Naive thymus-derived CD4-positive, alpha-beta T cell (primary cell): ENCODE measurements at regions not wholly inside any gene's neighbourhood (a gene's known extent, or its start where the extent isn't known, plus 50 kb on each side); places are given as distances from the start of the nearest gene placed in this dataset.

ENCODE experiments used
- ATAC-seq: fragments of 150-1000 bp; cut with Tn5 transposase; 2 replicates; pipeline ENCODE4 v1.10.0; 2021; ENCODE audit warnings: mild to moderate bottlenecking, moderate library complexity
- CTCF ChIA-PET: fragments of 350-600 bp; sonication (Branson Sonifier 250); formaldehyde crosslinking; loops from one replicate; lab custom pipeline; 2021; ENCODE audit warnings: antibody characterized with exemption; lab: Charles Lee
- POLR2A ChIA-PET: fragments of 350-600 bp; sonication (Branson Sonifier 250); formaldehyde crosslinking; loops from one replicate; lab custom pipeline; 2021; ENCODE audit warnings: antibody characterized with exemption, inconsistent platforms; lab: Charles Lee
- DNase-seq, 9 donors: peaks; one replicate each; pipeline versions ENCODE4 v3.0.0 to v3.0.0-alpha.2; 2020 to 2022; ENCODE audit warnings: mixed read lengths in 1 of 9
- H3K27ac ChIP-seq: one replicate; pipeline ENCODE4 v1.7.0; 2013; ENCODE audit warnings: mild to moderate bottlenecking, low read depth, low read length, moderate library complexity
- H3K27me3 ChIP-seq, 2 donors: one replicate each; pipeline ENCODE4 v1.7.0; 2013; ENCODE audit warnings: low read length in 2 of 2, mild to moderate bottlenecking in 2 of 2, moderate library complexity in 2 of 2; ENCODE audit not compliant: control insufficient read depth in 2 of 2, insufficient read depth in 2 of 2
- H3K36me3 ChIP-seq, 3 experiments: 1 replicate in 2 of 3; 2 replicates in 1 of 3; pipeline ENCODE4 v1.7.0; 2013; ENCODE audit warnings: low read length in 3 of 3, mild to moderate bottlenecking in 3 of 3, moderate library complexity in 1 of 3; ENCODE audit not compliant: insufficient read depth in 3 of 3, control insufficient read depth in 2 of 3
- H3K4me1 ChIP-seq, 2 donors: one replicate each; pipeline ENCODE4 v1.7.0; 2013; ENCODE audit warnings: low read length in 2 of 2, mild to moderate bottlenecking in 2 of 2, moderate library complexity in 1 of 2; ENCODE audit not compliant: control insufficient read depth in 2 of 2, insufficient read depth in 2 of 2
- H3K4me3 ChIP-seq: 2 replicates; pipeline ENCODE4 v1.7.0; 2013; ENCODE audit warnings: mild to moderate bottlenecking, low read length
- H3K9me3 ChIP-seq, 3 experiments: 1 replicate in 2 of 3; 2 replicates in 1 of 3; pipeline ENCODE4 v1.7.0; 2013; ENCODE audit warnings: low read length in 3 of 3; ENCODE audit not compliant: control insufficient read depth in 2 of 3
- H3K27ac Mint-ChIP-seq, 9 donors: one replicate each; pipeline ENCODE4 v1.8.0; 2020 to 2022; ENCODE audit warnings: mixed read lengths in 9 of 9, mild to moderate bottlenecking in 8 of 9, moderate library complexity in 5 of 9, inconsistent platforms in 2 of 9
- H3K27me3 Mint-ChIP-seq, 5 donors: one replicate each; pipeline ENCODE4 v1.8.0; 2021 to 2022; ENCODE audit warnings: mixed read lengths in 5 of 5, mild to moderate bottlenecking in 1 of 5
- H3K36me3 Mint-ChIP-seq, 5 donors: one replicate each; pipeline ENCODE4 v1.8.0; 2020 to 2022; ENCODE audit warnings: mixed read lengths in 5 of 5, mild to moderate bottlenecking in 3 of 5, inconsistent platforms in 1 of 5
- H3K4me1 Mint-ChIP-seq, 7 donors: one replicate each; pipeline ENCODE4 v1.8.0; 2020 to 2022; ENCODE audit warnings: mixed read lengths in 7 of 7, mild to moderate bottlenecking in 3 of 7, inconsistent platforms in 1 of 7
- H3K4me3 Mint-ChIP-seq, 10 donors: one replicate each; pipeline ENCODE4 v1.8.0; 2020 to 2022; ENCODE audit warnings: mild to moderate bottlenecking in 10 of 10, mixed read lengths in 10 of 10, moderate library complexity in 6 of 10, inconsistent platforms in 2 of 10
- H3K9me3 Mint-ChIP-seq, 11 donors: one replicate each; pipeline ENCODE4 v1.8.0; 2020 to 2022; ENCODE audit warnings: mixed read lengths in 11 of 11, mild to moderate bottlenecking in 4 of 11, inconsistent platforms in 1 of 11, moderate library complexity in 1 of 11
- intact Hi-C, 2 donors: fragments of 100-400 bp; cut with micrococcal nuclease; formaldehyde crosslinking; loops; one replicate each; pipeline ENCODE4 v1.15.1; 2023

DNA sequence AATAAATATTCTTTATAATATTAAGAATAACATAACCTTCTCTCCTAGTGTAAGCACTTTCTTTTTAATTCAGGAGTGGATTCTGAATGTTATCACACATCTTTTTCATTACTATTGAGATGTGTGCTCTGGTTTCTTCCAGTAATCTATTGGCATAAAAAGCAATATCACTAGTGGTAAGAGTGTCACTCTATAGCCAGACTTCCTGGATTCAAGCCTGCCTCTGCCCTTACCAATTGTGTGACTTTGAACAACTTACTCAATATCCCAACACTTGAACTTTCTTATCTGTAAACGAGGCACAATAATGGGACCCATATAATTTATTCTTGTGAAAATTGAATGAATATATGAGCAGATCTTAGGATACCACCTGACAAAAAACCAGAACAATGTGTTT lies 71.0 kb downstream of the SEM1 start:
- no peak overlapping the region for H3K27ac Mint-ChIP-seq
- no peaks in the 10 kb centered on the region for H3K36me3 ChIP-seq
- peaks cover 0 to 30% (median 6%) of the 10 kb centered on the region in 5 donors for H3K36me3 Mint-ChIP-seq
- intact Hi-C loops = no loop called here
- no peaks in the 10 kb centered on the region for H3K4me1 ChIP-seq
- H3K27me3 ChIP-seq = no peaks in the 10 kb centered on the region
- H3K27me3 Mint-ChIP-seq = peaks cover 0 to 3% (median 0%) of the 10 kb centered on the region in 5 donors
- no peak overlapping the region for H3K4me3 ChIP-seq
- H3K4me3 Mint-ChIP-seq = no peak overlapping the region
- DNase-seq (no peak), ATAC-seq (no peak)
- H3K9me3 ChIP-seq = no peaks in the 10 kb centered on the region
- H3K4me1 Mint-ChIP-seq = peaks cover 0 to 2% (median 0%) of the 10 kb centered on the region in 7 donors
- peaks cover 0 to 6% (median 0%) of the 10 kb centered on the region in 11 donors for H3K9me3 Mint-ChIP-seq
- H3K27ac ChIP-seq = no peak overlapping the region
- ChIA-PET POLR2A (no interaction called here), CTCF (no interaction called here)

- H3K9me3 Mint-ChIP-seq = peaks cover 0 to 4% (median 0%) of the 10 kb centered on the region in 11 donors
- peaks cover 0 to 26% (median 6%) of the 10 kb centered on the region in 5 donors for H3K36me3 Mint-ChIP-seq
- no peak overlapping the region for H3K27ac Mint-ChIP-seq
- no peaks in the 10 kb centered on the region for H3K4me1 ChIP-seq
- no peak overlapping the region for H3K27ac ChIP-seq
- CTCF ChIA-PET = no interaction called here
- intact Hi-C loops = no loop called here
- peaks cover 0 to 2% (median 0%) of the 10 kb centered on the region in 7 donors for H3K4me1 Mint-ChIP-seq
- no peak overlapping the region for H3K4me3 Mint-ChIP-seq
- H3K36me3 ChIP-seq = no peaks in the 10 kb centered on the region
- POLR2A ChIA-PET = no interaction called here
- H3K4me3 ChIP-seq = no peak overlapping the region
- no peaks in the 10 kb centered on the region for H3K27me3 ChIP-seq
- ATAC-seq = no peak
- no peaks in the 10 kb centered on the region for H3K9me3 ChIP-seq
- H3K27me3 Mint-ChIP-seq = peaks cover 0 to 3% (median 0%) of the 10 kb centered on the region in 5 donors
- no peak for DNase-seq
Observed at GRCh38 chr7:96637522-96637921, 72.1 kb downstream of the SEM1 start.

DNA sequence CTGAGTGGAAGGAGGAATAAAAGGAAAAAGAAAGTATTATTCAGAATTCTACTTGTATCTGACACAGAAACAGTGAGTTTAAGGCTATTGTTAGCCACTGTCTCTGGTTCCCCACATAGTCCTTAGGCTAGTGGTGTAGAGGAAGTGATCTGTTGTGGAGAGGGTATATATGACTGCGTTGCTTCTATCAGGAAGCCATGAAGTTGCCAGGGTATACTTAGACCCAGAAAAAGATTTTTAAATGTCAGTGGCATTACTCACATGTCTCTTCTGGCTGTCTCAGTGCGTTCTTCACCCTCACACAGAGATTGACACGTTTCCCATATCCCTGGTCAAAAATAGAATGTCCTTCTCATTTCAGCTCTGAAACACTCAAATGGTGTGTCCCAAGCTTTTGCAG lies 72.7 kb downstream of the SEM1 start:
- Histone ChIP-seq H3K27me3 (no peaks in the 10 kb centered on the region), H3K36me3 (no peaks in the 10 kb centered on the region), H3K27ac (no peak overlapping the region), H3K4me3 (no peak overlapping the region), H3K4me1 (no peaks in the 10 kb centered on the region), H3K9me3 (no peaks in the 10 kb centered on the region)
- H3K4me3 Mint-ChIP-seq = no peak overlapping the region
- peaks cover 0 to 4% (median 1%) of the 10 kb centered on the region in 11 donors for H3K9me3 Mint-ChIP-seq
- no peak overlapping the region for H3K27ac Mint-ChIP-seq
- ChIA-PET POLR2A (interaction anchor here (0.6 kb wide), 1 partner anchor 1862 kb away, joined by 4 read pairs; no protein-coding TSS in a partner anchor), CTCF (no interaction called here)
- peaks cover 0 to 3% (median 0%) of the 10 kb centered on the region in 5 donors for H3K27me3 Mint-ChIP-seq
- no peak for DNase-seq
- H3K36me3 Mint-ChIP-seq = peaks cover 0 to 26% (median 6%) of the 10 kb centered on the region in 5 donors
- peaks cover 0 to 2% (median 0%) of the 10 kb centered on the region in 7 donors for H3K4me1 Mint-ChIP-seq
- no peak for ATAC-seq
- intact Hi-C loops = no loop called here

DNA sequence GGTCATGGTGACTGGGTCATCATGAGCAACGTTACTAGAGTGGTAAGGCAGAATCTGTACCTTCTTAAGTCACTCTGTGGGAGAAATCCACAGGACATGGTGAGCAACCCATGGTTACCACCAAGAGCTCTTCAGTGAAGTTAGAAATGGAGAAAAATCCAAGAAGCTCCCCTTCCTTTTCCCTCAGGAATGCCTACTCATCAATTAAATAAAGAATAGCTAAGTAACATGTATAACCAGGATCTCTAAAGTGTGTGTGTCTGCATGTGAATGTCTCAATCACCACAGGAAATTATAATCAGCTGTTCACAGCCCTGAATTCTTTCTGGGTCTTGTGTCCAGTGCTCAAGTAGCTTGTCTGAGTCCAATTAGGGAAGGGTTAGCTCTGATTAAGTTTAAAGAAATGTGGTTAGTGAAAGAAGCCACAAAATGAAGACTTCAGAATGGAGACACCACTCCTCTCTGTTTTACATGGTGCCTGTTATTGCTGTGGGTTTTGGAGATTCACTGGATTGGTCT lies 73.2 kb downstream of the SEM1 start:
- H3K36me3 ChIP-seq = no peaks in the 10 kb centered on the region
- Mint-ChIP-seq H3K36me3 (peaks cover 0 to 26% (median 6%) of the 10 kb centered on the region in 5 donors), H3K4me3 (no peak overlapping the region), H3K27ac (no peak overlapping the region), H3K27me3 (peaks cover 0 to 3% (median 0%) of the 10 kb centered on the region in 5 donors), H3K4me1 (peaks cover 0 to 2% (median 0%) of the 10 kb centered on the region in 7 donors), H3K9me3 (peaks cover 0 to 4% (median 2%) of the 10 kb centered on the region in 11 donors)
- H3K9me3 ChIP-seq = no peaks in the 10 kb centered on the region
- intact Hi-C loops = no loop called here
- no peak for DNase-seq
- CTCF ChIA-PET = no interaction called here
- no peaks in the 10 kb centered on the region for H3K27me3 ChIP-seq
- no peak overlapping the region for H3K4me3 ChIP-seq
- H3K4me1 ChIP-seq = no peaks in the 10 kb centered on the region
- no peak overlapping the region for H3K27ac ChIP-seq
- ATAC-seq = no peak
- POLR2A ChIA-PET = interaction anchor here (0.6 kb wide), 1 partner anchor 1863 kb away, joined by 4 read pairs; no protein-coding TSS in a partner anchor

- no peak for ATAC-seq
- Histone ChIP-seq H3K9me3 (no peaks in the 10 kb centered on the region), H3K27ac (no peak overlapping the region), H3K27me3 (no peaks in the 10 kb centered on the region), H3K36me3 (no peaks in the 10 kb centered on the region), H3K4me3 (no peak overlapping the region), H3K4me1 (no peaks in the 10 kb centered on the region)
- H3K36me3 Mint-ChIP-seq = peaks cover 0 to 36% (median 13%) of the 10 kb centered on the region in 5 donors
- no peak overlapping the region for H3K27ac Mint-ChIP-seq
- ChIA-PET POLR2A (no interaction called here), CTCF (no interaction called here)
- H3K27me3 Mint-ChIP-seq = peaks cover 0 to 17% (median 0%) of the 10 kb centered on the region in 5 donors
- H3K4me3 Mint-ChIP-seq = no peak overlapping the region
- no peak for DNase-seq
- peaks cover 0 to 39% (median 13%) of the 10 kb centered on the region in 11 donors for H3K9me3 Mint-ChIP-seq
- intact Hi-C loops = no loop called here
- H3K4me1 Mint-ChIP-seq = no peaks in the 10 kb centered on the region
Observed at GRCh38 chr7:96629884-96630283, 79.8 kb downstream of the SEM1 start.

GRCh38 chr7:96624954-96625353 lies 84.7 kb downstream of the SEM1 start:
- Mint-ChIP-seq H3K36me3 (peaks cover 0 to 39% (median 14%) of the 10 kb centered on the region in 5 donors), H3K4me1 (no peaks in the 10 kb centered on the region), H3K27me3 (peaks cover 0 to 15% (median 0%) of the 10 kb centered on the region in 5 donors), H3K9me3 (peaks cover 0 to 59% (median 21%) of the 10 kb centered on the region in 11 donors), H3K27ac (no peak overlapping the region), H3K4me3 (no peak overlapping the region)
- CTCF ChIA-PET = no interaction called here
- ATAC-seq (no peak), DNase-seq (no peak)
- Histone ChIP-seq H3K36me3 (no peaks in the 10 kb centered on the region), H3K27me3 (no peaks in the 10 kb centered on the region), H3K9me3 (peaks cover 0 to 3% (median 0%) of the 10 kb centered on the region in 3 experiments), H3K4me3 (no peak overlapping the region), H3K4me1 (no peaks in the 10 kb centered on the region), H3K27ac (no peak overlapping the region)
- intact Hi-C loops = no loop called here
- POLR2A ChIA-PET = no interaction called here

DNA sequence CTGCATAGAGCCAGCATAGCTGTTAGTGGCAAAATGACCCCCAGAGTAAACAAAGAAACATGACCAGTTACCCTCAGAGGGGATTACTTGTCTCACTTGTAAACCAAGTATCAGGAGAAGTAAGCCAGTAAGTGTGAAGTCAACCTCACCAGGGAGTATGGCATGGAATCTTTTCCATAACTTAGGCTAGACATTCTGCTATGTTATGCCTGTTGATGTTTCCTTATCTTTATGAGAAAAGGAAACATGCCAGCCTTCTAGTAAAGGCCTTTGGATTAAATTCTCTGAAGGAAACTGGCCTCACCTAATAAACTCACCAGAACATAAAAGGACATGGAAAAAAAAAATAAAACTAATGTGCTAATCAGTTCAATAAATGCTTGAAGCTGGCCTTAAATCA lies 87.7 kb downstream of the SEM1 start:
- H3K27me3 ChIP-seq = no peaks in the 10 kb centered on the region
- H3K4me3 ChIP-seq = no peak overlapping the region
- ATAC-seq (no peak), DNase-seq (no peak)
- Mint-ChIP-seq H3K36me3 (peaks cover 0 to 29% (median 10%) of the 10 kb centered on the region in 5 donors), H3K27ac (no peak overlapping the region), H3K9me3 (peaks cover 4 to 61% (median 19%) of the 10 kb centered on the region in 11 donors), H3K27me3 (peaks cover 0 to 8% (median 4%) of the 10 kb centered on the region in 5 donors), H3K4me1 (no peaks in the 10 kb centered on the region), H3K4me3 (no peak overlapping the region)
- intact Hi-C loops = no loop called here
- POLR2A ChIA-PET = no interaction called here
- H3K4me1 ChIP-seq = no peaks in the 10 kb centered on the region
- CTCF ChIA-PET = no interaction called here
- H3K36me3 ChIP-seq = no peaks in the 10 kb centered on the region
- H3K27ac ChIP-seq = no peak overlapping the region
- H3K9me3 ChIP-seq = peaks cover 0 to 11% (median 0%) of the 10 kb centered on the region in 3 experiments
